ENCODE measurements at regions not wholly inside any gene's neighbourhood (a gene's known extent, or its start where the extent isn't known, plus 50 kb on each side); places are given as distances from the start of the nearest gene placed in this dataset.
A peak's percentile ranks its signal among the peaks of the same experiment; 100 is the strongest.

DNA sequence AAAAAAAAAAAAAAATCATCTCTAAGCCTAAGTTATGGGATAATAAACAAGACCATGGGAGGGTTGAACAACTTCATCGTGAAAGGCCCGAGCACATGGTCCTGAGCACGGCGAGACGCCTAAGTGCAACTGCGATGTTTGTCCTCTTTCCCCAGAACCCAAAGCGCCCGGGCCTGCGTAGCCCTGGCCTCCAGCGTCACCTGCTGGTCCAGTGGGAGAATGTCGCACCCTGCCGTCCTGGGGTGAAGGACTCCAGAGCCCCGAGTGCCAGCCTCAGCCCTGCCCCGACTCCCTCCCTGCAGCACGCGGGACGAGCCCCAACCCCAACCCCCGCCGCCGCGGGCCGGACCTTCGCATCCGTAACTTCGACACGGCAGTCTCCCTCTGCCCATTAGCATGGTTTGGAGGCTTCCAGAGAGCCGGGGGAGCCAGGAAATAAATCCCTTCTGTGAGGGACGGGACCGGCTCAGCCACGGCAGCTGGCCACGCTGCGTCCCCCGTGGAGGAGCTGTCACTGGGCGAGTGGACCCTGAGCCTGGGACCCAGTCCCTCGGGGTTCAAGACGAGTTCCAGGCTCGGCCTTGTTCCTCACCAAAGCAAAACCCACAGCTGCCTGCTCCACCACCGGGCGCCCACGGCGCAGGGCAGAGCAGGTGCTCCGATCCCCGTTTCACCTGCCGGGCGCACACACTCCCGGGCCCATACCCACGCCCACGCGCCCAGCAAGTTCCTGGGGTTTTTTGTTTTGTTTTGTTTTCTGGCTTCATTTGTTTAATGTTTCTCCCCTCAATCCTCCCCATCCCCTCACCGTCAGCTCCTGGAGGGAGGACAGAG, 132.5 kb upstream of the HAND1 start:
- DNase-seq (ENCODE audit: low read depth): peak; percentile 16
- TF ChIP-seq, protein P1, sequence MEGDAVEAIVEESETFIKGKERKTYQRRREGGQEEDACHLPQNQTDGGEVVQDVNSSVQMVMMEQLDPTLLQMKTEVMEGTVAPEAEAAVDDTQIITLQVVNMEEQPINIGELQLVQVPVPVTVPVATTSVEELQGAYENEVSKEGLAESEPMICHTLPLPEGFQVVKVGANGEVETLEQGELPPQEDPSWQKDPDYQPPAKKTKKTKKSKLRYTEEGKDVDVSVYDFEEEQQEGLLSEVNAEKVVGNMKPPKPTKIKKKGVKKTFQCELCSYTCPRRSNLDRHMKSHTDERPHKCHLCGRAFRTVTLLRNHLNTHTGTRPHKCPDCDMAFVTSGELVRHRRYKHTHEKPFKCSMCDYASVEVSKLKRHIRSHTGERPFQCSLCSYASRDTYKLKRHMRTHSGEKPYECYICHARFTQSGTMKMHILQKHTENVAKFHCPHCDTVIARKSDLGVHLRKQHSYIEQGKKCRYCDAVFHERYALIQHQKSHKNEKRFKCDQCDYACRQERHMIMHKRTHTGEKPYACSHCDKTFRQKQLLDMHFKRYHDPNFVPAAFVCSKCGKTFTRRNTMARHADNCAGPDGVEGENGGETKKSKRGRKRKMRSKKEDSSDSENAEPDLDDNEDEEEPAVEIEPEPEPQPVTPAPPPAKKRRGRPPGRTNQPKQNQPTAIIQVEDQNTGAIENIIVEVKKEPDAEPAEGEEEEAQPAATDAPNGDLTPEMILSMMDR (IDR thresholded peaks at IDR 0.05; ENCODE audit: low read depth, low read length, missing control alignments): peak; percentile 80
- in situ Hi-C loops (cut with HindIII; ENCODE audit: low sequenced_read_pairs): no loop called here
- peak overlapping the region; percentile 16 for H3K4me3 ChIP-seq (ENCODE audit: low read depth, low read length)

DNA sequence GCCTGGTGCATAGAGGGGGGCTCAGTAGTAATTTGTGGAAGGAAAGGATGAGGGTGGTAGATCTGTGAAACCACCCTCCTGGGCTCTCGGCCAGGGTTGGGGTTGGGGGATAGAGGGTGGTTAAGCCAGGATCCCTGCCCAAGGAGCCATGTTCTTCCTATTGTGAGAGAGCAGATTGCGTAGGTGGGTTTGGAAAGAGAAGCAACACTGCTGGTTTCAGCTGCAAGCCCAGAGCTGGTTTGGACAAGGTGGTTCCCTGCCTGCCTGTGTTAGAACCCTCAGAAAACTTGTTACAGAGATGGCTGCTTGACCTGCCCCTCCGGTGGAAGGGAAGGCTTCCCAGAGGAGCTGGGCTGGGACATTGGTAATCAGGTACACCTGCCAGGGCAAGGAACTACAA, 131.2 kb upstream of the HAND1 start:
- TF ChIP-seq, protein P1 (IDR thresholded peaks at IDR 0.05; ENCODE audit: low read depth, low read length, missing control alignments): no peak
- no peak overlapping the region for H3K4me3 ChIP-seq (ENCODE audit: low read depth, low read length)
- DNase-seq (ENCODE audit: low read depth): no peak
- in situ Hi-C loops (cut with HindIII; ENCODE audit: low sequenced_read_pairs): loop anchor here (5.0 kb wide), 1 partner anchor 132 kb away; the partner anchor contains the start of gene HAND1

DNA sequence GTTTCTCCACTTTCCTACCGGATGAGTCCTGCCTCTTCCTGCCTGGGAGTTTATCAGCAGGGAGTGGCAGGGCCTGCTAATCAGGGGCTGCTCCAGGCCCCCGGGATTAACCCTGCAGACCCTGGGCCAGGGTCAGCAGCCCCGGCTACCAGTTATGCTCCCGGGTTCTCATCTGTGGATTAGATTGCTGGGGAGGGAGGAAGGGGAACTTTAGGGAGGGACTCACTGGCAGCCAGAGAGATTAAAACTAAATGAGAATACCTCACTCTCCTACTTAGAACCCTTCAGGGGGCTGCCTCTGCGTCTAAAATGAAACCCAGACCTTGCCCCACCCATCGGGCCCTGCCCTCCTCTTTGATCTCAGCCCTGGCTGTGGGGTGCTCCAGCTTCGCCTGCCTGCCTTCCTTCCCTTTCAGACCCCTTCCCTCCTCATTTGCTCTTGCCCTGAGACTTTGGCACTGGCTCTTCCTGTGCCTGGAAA, 130.5 kb upstream of the HAND1 start:
- H3K4me3 ChIP-seq (ENCODE audit: low read depth, low read length): no peak overlapping the region
- TF ChIP-seq, protein P1 (IDR thresholded peaks at IDR 0.05; ENCODE audit: low read depth, low read length, missing control alignments): no peak
- no peak for DNase-seq (ENCODE audit: low read depth)
- in situ Hi-C loops (cut with HindIII; ENCODE audit: low sequenced_read_pairs): loop anchor here (5.0 kb wide), 1 partner anchor 131 kb away; the partner anchor contains the start of gene HAND1

DNA sequence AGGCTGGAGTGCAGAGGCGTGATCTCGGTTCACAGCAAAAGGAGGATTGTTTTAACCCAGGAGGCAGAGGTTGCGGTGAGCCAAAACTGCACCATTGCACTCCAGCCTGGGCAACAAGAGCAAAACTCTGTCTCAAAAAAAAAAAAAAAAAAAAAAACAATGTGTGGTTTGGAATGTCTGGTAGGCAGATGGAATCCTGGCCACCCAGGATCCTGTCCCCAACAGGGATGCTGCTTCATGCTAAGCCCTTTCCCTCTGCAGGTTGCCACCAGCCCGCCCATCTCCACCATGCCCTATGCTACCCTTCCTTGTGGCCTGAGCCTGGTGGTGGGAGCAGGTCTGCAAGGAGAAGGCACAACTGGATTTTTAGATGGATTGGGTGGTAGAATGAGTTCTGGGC, 129.7 kb upstream of the HAND1 start:
- TF ChIP-seq, protein P1 (IDR thresholded peaks at IDR 0.05; ENCODE audit: low read depth, low read length, missing control alignments): no peak
- no peak overlapping the region for H3K4me3 ChIP-seq (ENCODE audit: low read depth, low read length)
- in situ Hi-C loops (cut with HindIII; ENCODE audit: low sequenced_read_pairs): loop anchor here (5.0 kb wide), 1 partner anchor 130 kb away; the partner anchor contains the start of gene HAND1
- DNase-seq (ENCODE audit: low read depth): no peak

DNA sequence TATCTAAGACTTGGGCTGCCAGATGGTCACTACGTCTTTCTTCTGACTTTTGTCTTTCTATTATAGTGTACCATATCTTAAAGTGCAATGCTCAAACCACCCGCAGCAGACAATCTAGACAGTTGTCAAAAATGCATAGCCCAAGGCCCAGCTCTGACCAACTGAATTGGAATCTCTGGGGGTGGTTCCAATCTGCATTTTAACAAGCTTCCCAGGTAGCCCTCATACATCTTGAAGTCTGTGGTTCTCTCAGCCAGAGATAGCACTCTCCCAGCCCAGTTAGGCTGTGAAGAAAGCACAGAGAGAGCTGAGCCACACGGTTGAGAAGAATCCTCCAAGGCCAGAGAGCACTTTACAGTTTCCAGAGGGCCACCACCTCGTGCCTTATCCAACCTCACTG, 128.2 kb upstream of the HAND1 start:
- TF ChIP-seq, protein P1 (IDR thresholded peaks at IDR 0.05; ENCODE audit: low read depth, low read length, missing control alignments): no peak
- in situ Hi-C loops (cut with HindIII; ENCODE audit: low sequenced_read_pairs): loop anchor here (5.0 kb wide), 1 partner anchor 129 kb away; the partner anchor contains the start of gene HAND1
- DNase-seq (ENCODE audit: low read depth): no peak
- no peak overlapping the region for H3K4me3 ChIP-seq (ENCODE audit: low read depth, low read length)

DNA sequence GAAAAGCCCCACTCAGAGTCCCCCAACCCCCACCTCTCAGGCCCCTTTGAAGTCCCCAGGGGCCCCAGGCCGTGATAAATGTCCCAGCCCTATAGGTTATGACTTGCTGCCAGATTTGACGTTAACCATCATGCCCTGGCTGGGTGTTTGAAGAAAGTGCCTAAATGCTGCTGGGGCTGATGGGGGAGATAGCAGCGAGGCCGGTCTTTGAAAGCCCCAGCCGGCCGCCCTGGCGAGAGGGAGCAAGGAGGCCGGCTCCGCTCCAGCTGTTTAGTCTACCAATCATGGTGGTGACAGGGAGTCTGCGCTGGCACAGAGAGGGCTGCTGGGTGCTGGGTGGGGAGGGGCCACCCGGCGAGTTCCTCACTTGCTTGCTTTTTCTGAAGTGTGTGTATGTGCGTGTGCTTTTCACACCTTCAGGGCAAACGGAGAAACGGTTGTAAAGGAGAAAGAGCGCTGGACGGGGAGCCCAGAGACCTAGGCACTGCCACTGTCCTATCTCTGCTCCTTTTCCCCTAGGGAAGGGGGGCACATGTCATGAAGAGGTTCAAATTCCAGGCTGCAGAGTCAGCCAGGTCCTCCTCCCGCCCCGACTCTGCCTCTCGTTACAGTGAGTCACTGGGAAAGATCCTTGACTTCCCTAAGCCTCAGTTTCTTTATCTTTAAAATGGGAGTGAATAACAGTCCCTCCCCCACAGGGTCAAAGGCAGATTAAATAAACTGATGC, 126.1 kb upstream of the HAND1 start:
- H3K4me3 ChIP-seq (ENCODE audit: low read depth, low read length): no peak overlapping the region
- in situ Hi-C loops (cut with HindIII; ENCODE audit: low sequenced_read_pairs): no loop called here
- no peak for DNase-seq (ENCODE audit: low read depth)

More for the DNA sequence above, 126.1 kb upstream of the HAND1 start:
- TF ChIP-seq, protein P1 (IDR thresholded peaks at IDR 0.05; ENCODE audit: low read depth, low read length, missing control alignments): no peak

Data from astrocyte of the cerebellum (primary cell).